ENCODE measurements at regions not wholly inside any gene's neighbourhood (a gene's known extent, or its start where the extent isn't known, plus 50 kb on each side); places are given as distances from the start of the nearest gene placed in this dataset.

DNA sequence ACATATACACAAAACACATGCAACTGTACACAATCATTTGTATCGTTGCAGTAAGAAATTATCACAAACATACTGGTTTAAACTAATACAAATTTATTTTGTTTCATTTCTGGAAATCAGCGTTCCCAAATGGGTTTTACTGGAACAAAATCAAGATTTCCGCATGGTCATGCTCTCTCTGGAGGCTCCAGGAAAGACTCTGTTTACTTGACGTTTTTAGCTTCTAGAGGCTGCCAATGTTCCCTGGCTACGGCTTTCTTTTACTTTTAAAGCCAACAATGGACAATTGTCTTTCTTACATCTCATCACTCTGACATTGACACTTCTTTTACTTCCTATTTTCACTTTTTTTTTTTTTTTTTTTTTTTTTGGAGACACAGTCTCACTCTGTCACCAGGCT, 793.1 kb downstream of the CDH9 start:
- no peaks in the 10 kb centered on the region for H3K36me3 ChIP-seq (ENCODE audit: control insufficient read depth in 2 of 2, extremely low read depth in 1 of 2, insufficient read depth in 2 of 2, low read length in 2 of 2)
- H3K27me3 ChIP-seq (ENCODE audit: control insufficient read depth in 2 of 2, insufficient read depth in 2 of 2, low read length in 2 of 2) = no peaks in the 10 kb centered on the region
- ChIA-PET CTCF (no interaction called here), POLR2A (no interaction called here)
- H3K4me1 ChIP-seq (ENCODE audit: control insufficient read depth, extremely low read depth, insufficient read depth, low read length) = no peaks in the 10 kb centered on the region
- H2AFZ ChIP-seq (ENCODE audit: low read depth, low read length) = no peak overlapping the region
- no peaks in the 10 kb centered on the region for H4K20me1 ChIP-seq (replicated peaks; ENCODE audit: control insufficient read depth, extremely low read depth, insufficient read depth, low read length)
- H3K9ac ChIP-seq (replicated peaks; ENCODE audit: extremely low read depth, insufficient read depth, low read length) = no peak overlapping the region
- DNase-seq (ENCODE audit: low read depth, low spot score) (no peak), FAIRE-seq (no peak)
- no peak for TF ChIP-seq FOS (IDR thresholded peaks at IDR 0.05; ENCODE audit: borderline replicate concordance, insufficient read depth, low read length)
- TF ChIP-seq POLR2AphosphoS5 (IDR thresholded peaks at IDR 0.05; ENCODE audit: insufficient read depth, low read depth, low read length) = no peak
- TF ChIP-seq, protein P1, sequence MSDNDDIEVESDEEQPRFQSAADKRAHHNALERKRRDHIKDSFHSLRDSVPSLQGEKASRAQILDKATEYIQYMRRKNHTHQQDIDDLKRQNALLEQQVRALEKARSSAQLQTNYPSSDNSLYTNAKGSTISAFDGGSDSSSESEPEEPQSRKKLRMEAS (IDR thresholded peaks at IDR 0.05; ENCODE audit: insufficient read depth, insufficient read length) = no peak
- TF ChIP-seq JUN (IDR thresholded peaks at IDR 0.05; ENCODE audit: borderline replicate concordance, insufficient read depth, insufficient read length, low read depth) = no peak
- TF ChIP-seq POLR2A (IDR thresholded peaks at IDR 0.05; ENCODE audit: low read depth, low read length) = no peak
- no peak for TF ChIP-seq MYC (IDR thresholded peaks at IDR 0.05; ENCODE audit: low read depth, low read length)
- TF ChIP-seq, protein P2, sequence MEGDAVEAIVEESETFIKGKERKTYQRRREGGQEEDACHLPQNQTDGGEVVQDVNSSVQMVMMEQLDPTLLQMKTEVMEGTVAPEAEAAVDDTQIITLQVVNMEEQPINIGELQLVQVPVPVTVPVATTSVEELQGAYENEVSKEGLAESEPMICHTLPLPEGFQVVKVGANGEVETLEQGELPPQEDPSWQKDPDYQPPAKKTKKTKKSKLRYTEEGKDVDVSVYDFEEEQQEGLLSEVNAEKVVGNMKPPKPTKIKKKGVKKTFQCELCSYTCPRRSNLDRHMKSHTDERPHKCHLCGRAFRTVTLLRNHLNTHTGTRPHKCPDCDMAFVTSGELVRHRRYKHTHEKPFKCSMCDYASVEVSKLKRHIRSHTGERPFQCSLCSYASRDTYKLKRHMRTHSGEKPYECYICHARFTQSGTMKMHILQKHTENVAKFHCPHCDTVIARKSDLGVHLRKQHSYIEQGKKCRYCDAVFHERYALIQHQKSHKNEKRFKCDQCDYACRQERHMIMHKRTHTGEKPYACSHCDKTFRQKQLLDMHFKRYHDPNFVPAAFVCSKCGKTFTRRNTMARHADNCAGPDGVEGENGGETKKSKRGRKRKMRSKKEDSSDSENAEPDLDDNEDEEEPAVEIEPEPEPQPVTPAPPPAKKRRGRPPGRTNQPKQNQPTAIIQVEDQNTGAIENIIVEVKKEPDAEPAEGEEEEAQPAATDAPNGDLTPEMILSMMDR (IDR thresholded peaks at IDR 0.05; ENCODE audit: extremely low read depth in 1 of 2, insufficient read depth in 1 of 2, low read depth in 1 of 2, low read length in 2 of 2) = no peak
- no peak for TF ChIP-seq GATA2 (IDR thresholded peaks at IDR 0.05; ENCODE audit: insufficient read depth, insufficient read length, low read depth, low read length)
- TF ChIP-seq EZH2 (IDR thresholded peaks at IDR 0.05; ENCODE audit: borderline replicate concordance, low read depth, low read length, severe bottlenecking) = no peak
- BruUV-seq (replicated peaks) = no TSS peak
- H3K79me2 ChIP-seq (ENCODE audit: control insufficient read depth, insufficient read depth, low read length) = no peaks in the 10 kb centered on the region
- peaks cover 2% of the 10 kb centered on the region for H3K9me3 ChIP-seq (replicated peaks; ENCODE audit: control insufficient read depth, insufficient read depth, low read length)
- H3K27ac ChIP-seq (ENCODE audit: insufficient read depth, low read depth, low read length) = no peak overlapping the region
- no peak overlapping the region for H3K4me2 ChIP-seq (ENCODE audit: insufficient read depth, low read length)
- no peaks in the 10 kb centered on the region for H3K9me1 ChIP-seq (replicated peaks; ENCODE audit: control insufficient read depth, extremely low read depth, insufficient read depth, low read length)
- H3K4me3 ChIP-seq (replicated peaks in 1 of 3; ENCODE audit: insufficient read depth in 1 of 3, low read depth in 1 of 3, low read length in 3 of 3) = no peak overlapping the region
- dilution Hi-C loops (cut with MboI; ENCODE audit: extremely low pct_ligation_motif_present, low sequenced_read_pairs) (no loop called here), intact Hi-C loops (cut with micrococcal nuclease) (no loop called here)
